Kidney (tissue), 13 donors: ENCODE measurements at regions not wholly inside any gene's neighbourhood (a gene's known extent, or its start where the extent isn't known, plus 50 kb on each side); places are given as distances from the start of the nearest gene placed in this dataset.

Experiments
- DNase-seq, 5 donors: peaks; one replicate each; pipeline ENCODE4 v3.0.0-alpha.2; 2013 to 2020
- FAIRE-seq: peaks from 2 replicates; lab custom pipeline; 2012; peaks lifted over from hg19 to GRCh38; lab: Jason Lieb, UNC
- H3K27ac ChIP-seq, 2 donors: one replicate each; pipeline ENCODE4 v1.7.0; 2013; ENCODE audit warnings: low read depth in 2 of 2, low read length in 2 of 2, inconsistent platforms in 1 of 2
- H3K27me3 ChIP-seq: one replicate; pipeline ENCODE4 v1.7.1; 2013; ENCODE audit warnings: low read length, inconsistent platforms; ENCODE audit not compliant: control insufficient read depth, insufficient read depth
- H3K36me3 ChIP-seq, 3 donors: one replicate each; pipeline versions ENCODE4 v1.7.0 to v1.7.1; 2013; ENCODE audit warnings: low read length in 3 of 3, control low read depth in 1 of 3, inconsistent platforms in 1 of 3; ENCODE audit not compliant: insufficient read depth in 3 of 3, control insufficient read depth in 2 of 3
- H3K4me1 ChIP-seq, 3 donors: one replicate each; pipeline versions ENCODE4 v1.7.0 to v1.7.1; 2013; ENCODE audit warnings: low read length in 3 of 3, inconsistent platforms in 1 of 3, low read depth in 1 of 3; ENCODE audit not compliant: control insufficient read depth in 2 of 3, insufficient read depth in 2 of 3
- H3K4me3 ChIP-seq, 3 donors: one replicate each; pipeline versions ENCODE4 v1.7.0 to v1.8.1; 2013; ENCODE audit warnings: low read length in 3 of 3, control low read depth in 1 of 3, inconsistent platforms in 1 of 3
- H3K9ac ChIP-seq, 3 donors: one replicate each; pipeline versions ENCODE4 v1.7.0 to v1.7.1; 2013; ENCODE audit warnings: low read length in 3 of 3, control low read depth in 1 of 3, inconsistent platforms in 1 of 3
- H3K9me3 ChIP-seq, 3 donors: one replicate each; pipeline versions ENCODE4 v1.7.0 to v1.7.1; 2013; ENCODE audit warnings: low read length in 3 of 3, control low read depth in 1 of 3, inconsistent platforms in 1 of 3; ENCODE audit not compliant: control insufficient read depth in 2 of 3, insufficient read depth in 1 of 3
- intact Hi-C: fragments of 100-400 bp; cut with DNase I; formaldehyde crosslinking; loops from one replicate; pipeline ENCODE4 v1.11.1; 2022
- TF ChIP-seq, protein P1 (sequence below): IDR thresholded peaks from 3 replicates; pipeline ENCODE4 v1.5.1; 2012; ENCODE audit warnings: mild to moderate bottlenecking, moderate library complexity, borderline replicate concordance; ENCODE audit not compliant: insufficient read depth; ENCODE audit errors: extremely low read depth
- donor health status: control.
- donor health status: control.
- donor health status: control.
- donor health status: control.
- donor health status: control.
- donor health status: DM: yes; HTN: yes; CAD: no.
- donor health status: Normal renal cell carcinoma (clear cell type).

DNA sequence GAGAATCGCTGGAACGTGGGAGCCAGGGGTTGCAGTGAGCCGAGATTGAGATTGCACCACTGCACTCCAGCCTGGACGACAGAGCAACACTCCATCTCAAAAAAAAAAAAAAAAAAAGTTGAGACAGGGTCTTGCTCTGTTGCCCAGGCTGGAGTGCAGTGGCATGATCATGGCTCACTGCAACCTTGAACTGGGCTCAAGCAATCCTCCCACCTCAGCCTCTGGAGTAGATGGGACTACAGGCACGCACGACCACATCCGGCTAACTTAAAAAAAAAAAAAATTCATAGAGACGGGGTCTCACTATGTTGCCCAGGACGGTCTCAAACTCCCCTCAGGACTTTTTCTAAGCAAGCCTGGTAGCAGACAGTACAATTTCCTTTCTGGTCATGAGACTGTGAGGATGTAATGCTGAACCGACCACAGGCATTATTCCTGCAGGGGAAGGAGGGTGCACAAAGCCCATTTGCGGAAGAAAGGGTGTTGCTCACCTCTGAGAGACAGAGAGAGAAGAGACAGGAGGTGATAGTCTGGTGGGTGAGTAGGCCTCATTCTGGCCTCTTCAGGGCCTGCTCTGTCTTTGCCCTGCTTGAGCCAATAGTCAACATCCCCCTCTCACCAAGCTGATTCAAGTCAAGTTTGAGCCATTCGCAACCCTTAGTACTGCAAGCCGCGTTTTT is 205.3 kb downstream of the ZFP36L2 start:
- FAIRE-seq (no peak), DNase-seq (no peak)
- Histone ChIP-seq H3K9ac (no peak overlapping the region), H3K4me1 (peaks cover 0 to 4% (median 3%) of the 10 kb centered on the region in 3 donors), H3K4me3 (no peak overlapping the region), H3K36me3 (no peaks in the 10 kb centered on the region), H3K9me3 (peaks cover 0 to 8% (median 0%) of the 10 kb centered on the region in 3 donors), H3K27me3 (no peaks in the 10 kb centered on the region), H3K27ac (no peak overlapping the region)
- intact Hi-C loops: loop anchor here (5.0 kb wide), 1 partner anchor 206 kb away; the partner anchor contains the start of gene ZFP36L2
- TF ChIP-seq, protein P1, sequence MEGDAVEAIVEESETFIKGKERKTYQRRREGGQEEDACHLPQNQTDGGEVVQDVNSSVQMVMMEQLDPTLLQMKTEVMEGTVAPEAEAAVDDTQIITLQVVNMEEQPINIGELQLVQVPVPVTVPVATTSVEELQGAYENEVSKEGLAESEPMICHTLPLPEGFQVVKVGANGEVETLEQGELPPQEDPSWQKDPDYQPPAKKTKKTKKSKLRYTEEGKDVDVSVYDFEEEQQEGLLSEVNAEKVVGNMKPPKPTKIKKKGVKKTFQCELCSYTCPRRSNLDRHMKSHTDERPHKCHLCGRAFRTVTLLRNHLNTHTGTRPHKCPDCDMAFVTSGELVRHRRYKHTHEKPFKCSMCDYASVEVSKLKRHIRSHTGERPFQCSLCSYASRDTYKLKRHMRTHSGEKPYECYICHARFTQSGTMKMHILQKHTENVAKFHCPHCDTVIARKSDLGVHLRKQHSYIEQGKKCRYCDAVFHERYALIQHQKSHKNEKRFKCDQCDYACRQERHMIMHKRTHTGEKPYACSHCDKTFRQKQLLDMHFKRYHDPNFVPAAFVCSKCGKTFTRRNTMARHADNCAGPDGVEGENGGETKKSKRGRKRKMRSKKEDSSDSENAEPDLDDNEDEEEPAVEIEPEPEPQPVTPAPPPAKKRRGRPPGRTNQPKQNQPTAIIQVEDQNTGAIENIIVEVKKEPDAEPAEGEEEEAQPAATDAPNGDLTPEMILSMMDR: no peak

DNA sequence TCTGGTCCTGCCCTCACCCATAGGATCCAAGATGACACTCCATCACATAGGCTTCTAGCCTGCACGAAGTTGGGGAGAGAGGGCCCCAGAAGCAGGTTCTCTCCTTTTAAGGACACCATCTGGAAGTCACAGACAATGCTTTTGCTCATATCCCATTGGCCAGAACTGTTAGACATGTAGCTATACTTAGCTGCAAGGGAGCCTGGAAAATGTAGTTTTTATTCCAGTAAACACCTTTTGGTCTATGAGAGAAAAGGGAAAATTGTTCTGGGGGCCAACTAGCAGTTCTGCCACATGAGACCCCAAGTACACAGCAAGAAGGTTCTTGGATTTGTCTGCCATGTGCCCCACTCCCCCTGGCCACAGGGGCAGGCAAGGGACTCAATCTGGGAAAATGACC is 206.1 kb downstream of the ZFP36L2 start:
- Histone ChIP-seq H3K27ac (no peak overlapping the region), H3K27me3 (no peaks in the 10 kb centered on the region), H3K9ac (no peak overlapping the region), H3K36me3 (no peaks in the 10 kb centered on the region), H3K4me3 (no peak overlapping the region), H3K4me1 (peaks cover 0 to 4% (median 3%) of the 10 kb centered on the region in 3 donors), H3K9me3 (peaks cover 0 to 8% (median 0%) of the 10 kb centered on the region in 3 donors)
- TF ChIP-seq, protein P1: no peak
- intact Hi-C loops: loop anchor here (5.0 kb wide), 1 partner anchor 207 kb away; the partner anchor contains the start of gene ZFP36L2
- FAIRE-seq: no peak
- no peak for DNase-seq

DNA sequence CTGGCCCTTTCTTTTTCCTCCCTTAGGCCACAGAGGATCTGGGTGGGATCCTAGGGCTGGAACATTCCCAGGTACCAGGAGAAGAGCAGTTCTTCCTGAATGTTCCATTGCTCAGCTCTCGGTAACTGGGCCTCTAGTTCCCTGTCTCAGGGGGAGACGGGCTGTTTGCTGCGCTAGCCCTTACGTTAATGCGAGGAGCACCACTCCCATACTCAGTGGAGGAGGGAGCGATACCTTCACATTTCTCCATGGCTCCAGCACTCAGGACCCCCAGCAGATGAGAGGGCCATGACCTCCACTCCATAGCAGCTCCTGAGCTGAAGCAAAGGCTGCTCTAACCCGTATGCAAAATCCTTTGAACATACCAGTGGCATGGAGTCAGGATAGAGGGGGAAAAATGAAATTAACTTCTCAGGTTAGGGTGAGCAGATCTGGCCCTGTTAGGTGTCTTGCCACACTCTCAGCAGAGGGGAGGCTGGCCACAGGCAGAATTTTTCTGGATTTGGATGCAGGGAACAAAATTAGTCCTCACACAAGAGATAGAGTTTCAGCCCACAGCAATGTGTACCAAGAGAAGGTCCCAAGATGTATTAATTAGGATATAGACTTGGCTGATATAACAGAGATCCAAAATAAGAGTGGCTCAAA is 206.7 kb downstream of the ZFP36L2 start:
- Histone ChIP-seq H3K27ac (no peak overlapping the region), H3K36me3 (no peaks in the 10 kb centered on the region), H3K4me1 (peaks cover 0 to 4% (median under 1%) of the 10 kb centered on the region in 3 donors), H3K9me3 (peaks cover 0 to 8% (median 0%) of the 10 kb centered on the region in 3 donors), H3K9ac (no peak overlapping the region), H3K27me3 (no peaks in the 10 kb centered on the region), H3K4me3 (no peak overlapping the region)
- intact Hi-C loops: loop anchor here (5.0 kb wide), 1 partner anchor 208 kb away; the partner anchor contains the start of gene ZFP36L2
- TF ChIP-seq, protein P1: no peak
- no peak for DNase-seq
- no peak for FAIRE-seq
